ENCODE measurements at regions not wholly inside any gene's neighbourhood (a gene's known extent, or its start where the extent isn't known, plus 50 kb on each side); places are given as distances from the start of the nearest gene placed in this dataset.

DNA sequence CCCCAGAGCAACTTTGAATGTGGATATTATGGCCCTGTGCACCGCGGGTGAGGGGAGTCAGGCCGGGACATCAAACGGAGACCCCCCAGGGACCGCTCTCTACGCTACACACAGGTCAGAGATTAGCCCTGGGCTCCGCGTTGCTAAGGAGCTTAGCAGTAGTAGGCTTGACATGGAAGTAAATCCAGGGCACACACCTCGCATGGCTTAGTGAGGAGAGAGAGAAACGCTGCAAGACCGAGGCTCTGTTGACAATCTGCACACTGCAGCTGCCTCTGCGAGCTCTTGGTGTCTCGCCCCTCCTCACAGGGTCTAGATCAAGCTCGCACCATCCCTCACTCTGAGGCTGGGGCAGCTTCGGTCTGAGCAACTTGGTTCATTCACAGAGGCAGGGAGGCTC is 116.1 kb upstream of the CDH4 start (continued):
- TF ChIP-seq NANOG (IDR thresholded peaks at IDR 0.05; ENCODE audit: insufficient read depth, low read depth, low read length, poor library complexity, severe bottlenecking): no peak
- TF ChIP-seq, protein P1, sequence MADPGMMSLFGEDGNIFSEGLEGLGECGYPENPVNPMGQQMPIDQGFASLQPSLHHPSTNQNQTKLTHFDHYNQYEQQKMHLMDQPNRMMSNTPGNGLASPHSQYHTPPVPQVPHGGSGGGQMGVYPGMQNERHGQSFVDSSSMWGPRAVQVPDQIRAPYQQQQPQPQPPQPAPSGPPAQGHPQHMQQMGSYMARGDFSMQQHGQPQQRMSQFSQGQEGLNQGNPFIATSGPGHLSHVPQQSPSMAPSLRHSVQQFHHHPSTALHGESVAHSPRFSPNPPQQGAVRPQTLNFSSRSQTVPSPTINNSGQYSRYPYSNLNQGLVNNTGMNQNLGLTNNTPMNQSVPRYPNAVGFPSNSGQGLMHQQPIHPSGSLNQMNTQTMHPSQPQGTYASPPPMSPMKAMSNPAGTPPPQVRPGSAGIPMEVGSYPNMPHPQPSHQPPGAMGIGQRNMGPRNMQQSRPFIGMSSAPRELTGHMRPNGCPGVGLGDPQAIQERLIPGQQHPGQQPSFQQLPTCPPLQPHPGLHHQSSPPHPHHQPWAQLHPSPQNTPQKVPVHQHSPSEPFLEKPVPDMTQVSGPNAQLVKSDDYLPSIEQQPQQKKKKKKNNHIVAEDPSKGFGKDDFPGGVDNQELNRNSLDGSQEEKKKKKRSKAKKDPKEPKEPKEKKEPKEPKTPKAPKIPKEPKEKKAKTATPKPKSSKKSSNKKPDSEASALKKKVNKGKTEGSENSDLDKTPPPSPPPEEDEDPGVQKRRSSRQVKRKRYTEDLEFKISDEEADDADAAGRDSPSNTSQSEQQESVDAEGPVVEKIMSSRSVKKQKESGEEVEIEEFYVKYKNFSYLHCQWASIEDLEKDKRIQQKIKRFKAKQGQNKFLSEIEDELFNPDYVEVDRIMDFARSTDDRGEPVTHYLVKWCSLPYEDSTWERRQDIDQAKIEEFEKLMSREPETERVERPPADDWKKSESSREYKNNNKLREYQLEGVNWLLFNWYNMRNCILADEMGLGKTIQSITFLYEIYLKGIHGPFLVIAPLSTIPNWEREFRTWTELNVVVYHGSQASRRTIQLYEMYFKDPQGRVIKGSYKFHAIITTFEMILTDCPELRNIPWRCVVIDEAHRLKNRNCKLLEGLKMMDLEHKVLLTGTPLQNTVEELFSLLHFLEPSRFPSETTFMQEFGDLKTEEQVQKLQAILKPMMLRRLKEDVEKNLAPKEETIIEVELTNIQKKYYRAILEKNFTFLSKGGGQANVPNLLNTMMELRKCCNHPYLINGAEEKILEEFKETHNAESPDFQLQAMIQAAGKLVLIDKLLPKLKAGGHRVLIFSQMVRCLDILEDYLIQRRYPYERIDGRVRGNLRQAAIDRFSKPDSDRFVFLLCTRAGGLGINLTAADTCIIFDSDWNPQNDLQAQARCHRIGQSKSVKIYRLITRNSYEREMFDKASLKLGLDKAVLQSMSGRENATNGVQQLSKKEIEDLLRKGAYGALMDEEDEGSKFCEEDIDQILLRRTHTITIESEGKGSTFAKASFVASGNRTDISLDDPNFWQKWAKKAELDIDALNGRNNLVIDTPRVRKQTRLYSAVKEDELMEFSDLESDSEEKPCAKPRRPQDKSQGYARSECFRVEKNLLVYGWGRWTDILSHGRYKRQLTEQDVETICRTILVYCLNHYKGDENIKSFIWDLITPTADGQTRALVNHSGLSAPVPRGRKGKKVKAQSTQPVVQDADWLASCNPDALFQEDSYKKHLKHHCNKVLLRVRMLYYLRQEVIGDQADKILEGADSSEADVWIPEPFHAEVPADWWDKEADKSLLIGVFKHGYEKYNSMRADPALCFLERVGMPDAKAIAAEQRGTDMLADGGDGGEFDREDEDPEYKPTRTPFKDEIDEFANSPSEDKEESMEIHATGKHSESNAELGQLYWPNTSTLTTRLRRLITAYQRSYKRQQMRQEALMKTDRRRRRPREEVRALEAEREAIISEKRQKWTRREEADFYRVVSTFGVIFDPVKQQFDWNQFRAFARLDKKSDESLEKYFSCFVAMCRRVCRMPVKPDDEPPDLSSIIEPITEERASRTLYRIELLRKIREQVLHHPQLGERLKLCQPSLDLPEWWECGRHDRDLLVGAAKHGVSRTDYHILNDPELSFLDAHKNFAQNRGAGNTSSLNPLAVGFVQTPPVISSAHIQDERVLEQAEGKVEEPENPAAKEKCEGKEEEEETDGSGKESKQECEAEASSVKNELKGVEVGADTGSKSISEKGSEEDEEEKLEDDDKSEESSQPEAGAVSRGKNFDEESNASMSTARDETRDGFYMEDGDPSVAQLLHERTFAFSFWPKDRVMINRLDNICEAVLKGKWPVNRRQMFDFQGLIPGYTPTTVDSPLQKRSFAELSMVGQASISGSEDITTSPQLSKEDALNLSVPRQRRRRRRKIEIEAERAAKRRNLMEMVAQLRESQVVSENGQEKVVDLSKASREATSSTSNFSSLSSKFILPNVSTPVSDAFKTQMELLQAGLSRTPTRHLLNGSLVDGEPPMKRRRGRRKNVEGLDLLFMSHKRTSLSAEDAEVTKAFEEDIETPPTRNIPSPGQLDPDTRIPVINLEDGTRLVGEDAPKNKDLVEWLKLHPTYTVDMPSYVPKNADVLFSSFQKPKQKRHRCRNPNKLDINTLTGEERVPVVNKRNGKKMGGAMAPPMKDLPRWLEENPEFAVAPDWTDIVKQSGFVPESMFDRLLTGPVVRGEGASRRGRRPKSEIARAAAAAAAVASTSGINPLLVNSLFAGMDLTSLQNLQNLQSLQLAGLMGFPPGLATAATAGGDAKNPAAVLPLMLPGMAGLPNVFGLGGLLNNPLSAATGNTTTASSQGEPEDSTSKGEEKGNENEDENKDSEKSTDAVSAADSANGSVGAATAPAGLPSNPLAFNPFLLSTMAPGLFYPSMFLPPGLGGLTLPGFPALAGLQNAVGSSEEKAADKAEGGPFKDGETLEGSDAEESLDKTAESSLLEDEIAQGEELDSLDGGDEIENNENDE (IDR thresholded peaks at IDR 0.05; ENCODE audit: insufficient replicate concordance, low read length): no peak
- TF ChIP-seq, protein P2, sequence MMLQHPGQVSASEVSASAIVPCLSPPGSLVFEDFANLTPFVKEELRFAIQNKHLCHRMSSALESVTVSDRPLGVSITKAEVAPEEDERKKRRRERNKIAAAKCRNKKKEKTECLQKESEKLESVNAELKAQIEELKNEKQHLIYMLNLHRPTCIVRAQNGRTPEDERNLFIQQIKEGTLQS (IDR thresholded peaks at IDR 0.05; ENCODE audit: insufficient read depth, low read depth, low read length): no peak
- TF ChIP-seq JUN (IDR thresholded peaks at IDR 0.05; ENCODE audit: low read depth, low read length): no peak
- TF ChIP-seq SRF (IDR thresholded peaks at IDR 0.05; ENCODE audit: low read depth, low read length): no peak
- TF ChIP-seq, protein P3, sequence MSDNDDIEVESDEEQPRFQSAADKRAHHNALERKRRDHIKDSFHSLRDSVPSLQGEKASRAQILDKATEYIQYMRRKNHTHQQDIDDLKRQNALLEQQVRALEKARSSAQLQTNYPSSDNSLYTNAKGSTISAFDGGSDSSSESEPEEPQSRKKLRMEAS (IDR thresholded peaks at IDR 0.05): no peak

Measured in H1 (cell line).